Loucy (cell line): ENCODE measurements at regions not wholly inside any gene's neighbourhood (a gene's known extent, or its start where the extent isn't known, plus 50 kb on each side); places are given as distances from the start of the nearest gene placed in this dataset.

Experiments used
- H2AFZ ChIP-seq: fragments of 200-600 bp; sonication (generic); 2 replicates; pipeline ENCODE4 v1.6.0; 2016; ENCODE audit warnings: antibody characterized with exemption, mild to moderate bottlenecking, low read length, moderate library complexity
- H3F3A ChIP-seq: fragments of 200-600 bp; 2 replicates; pipeline ENCODE4 v1.6.0; 2016; ENCODE audit warnings: antibody characterized with exemption, low read depth, mild to moderate bottlenecking
- H3K27me3 ChIP-seq: fragments of 200-600 bp; sonication (generic); 2 replicates; pipeline ENCODE4 v1.6.1; 2014; ENCODE audit warnings: low read length, mild to moderate bottlenecking; ENCODE audit not compliant: insufficient read depth, poor library complexity, severe bottlenecking
- H3K36me3 ChIP-seq: fragments of 200-600 bp; sonication (generic); 2 replicates; pipeline ENCODE4 v1.6.1; 2016; ENCODE audit warnings: low read length; ENCODE audit not compliant: insufficient read depth
- H3K4me1 ChIP-seq: fragments of 200-600 bp; sonication (generic); 2 replicates; pipeline ENCODE4 v1.5.1; 2014; ENCODE audit warnings: low read length, mild to moderate bottlenecking; ENCODE audit not compliant: insufficient read depth, poor library complexity, severe bottlenecking
- H3K4me2 ChIP-seq: fragments of 200-600 bp; sonication (generic); 2 replicates; pipeline ENCODE4 v1.6.0; 2014; ENCODE audit warnings: antibody characterized with exemption, low read length, low read depth, mild to moderate bottlenecking; ENCODE audit not compliant: poor library complexity, severe bottlenecking
- H3K4me3 ChIP-seq: fragments of 200-600 bp; sonication (generic); 2 replicates; pipeline ENCODE4 v1.5.1; 2014; ENCODE audit warnings: low read length, mild to moderate bottlenecking, mixed read lengths; ENCODE audit not compliant: poor library complexity, severe bottlenecking
- H3K79me2 ChIP-seq: fragments of 200-600 bp; sonication (generic); 2 replicates; pipeline ENCODE4 v1.6.1; 2014; ENCODE audit warnings: low read length; ENCODE audit not compliant: insufficient read depth
- H3K9ac ChIP-seq: fragments of 200-600 bp; sonication (generic); 2 replicates; pipeline ENCODE4 v1.6.0; 2014; ENCODE audit warnings: mild to moderate bottlenecking, low read depth, low read length, moderate library complexity; ENCODE audit not compliant: poor library complexity, severe bottlenecking
- H3K9me2 ChIP-seq: fragments of 200-600 bp; sonication (generic); replicated peaks from 2 replicates; pipeline ENCODE4 v1.6.1; 2016; ENCODE audit warnings: low read depth, low read length, mixed read lengths
- H3K9me3 ChIP-seq: fragments of 200-600 bp; sonication (generic); 2 replicates; pipeline ENCODE4 v1.6.1; 2014; ENCODE audit warnings: mild to moderate bottlenecking, antibody characterized with exemption, low read length, low read depth; ENCODE audit not compliant: insufficient read depth
- H4K20me1 ChIP-seq: fragments of 200-600 bp; sonication (generic); 2 replicates; pipeline ENCODE4 v1.6.0; 2014; ENCODE audit warnings: antibody characterized with exemption, low read length, mild to moderate bottlenecking; ENCODE audit not compliant: insufficient read depth, poor library complexity, severe bottlenecking
- CTCF ChIP-seq: fragments of 200-600 bp; sonication (generic); conservative IDR thresholded peaks from 2 replicates; pipeline ENCODE4 v1.5.1; 2014; ENCODE audit warnings: mild to moderate bottlenecking, antibody characterized with exemption, low read length
- EZH2phosphoT487 ChIP-seq: fragments of 200-600 bp; IDR thresholded peaks from 2 replicates; pipeline ENCODE4 v1.6.1; 2018; ENCODE audit warnings: antibody characterized with exemption, mild to moderate bottlenecking, moderate library complexity, borderline replicate concordance

- Histone ChIP-seq H3K9me2 (no peaks in the 10 kb centered on the region), H2AFZ (no peak overlapping the region), H3K4me2 (no peak overlapping the region), H3K4me1 (no peaks in the 10 kb centered on the region), H3K79me2 (no peaks in the 10 kb centered on the region), H3K9me3 (no peaks in the 10 kb centered on the region), H3K27me3 (no peaks in the 10 kb centered on the region), H4K20me1 (no peaks in the 10 kb centered on the region), H3K4me3 (no peak overlapping the region), H3K36me3 (no peaks in the 10 kb centered on the region), H3F3A (no peaks in the 10 kb centered on the region), H3K9ac (no peak overlapping the region)
- TF ChIP-seq EZH2phosphoT487, result no peak
- TF ChIP-seq CTCF, result no peak
Measured at GRCh38 chr1:188497020-188497419, 1668.3 kb downstream of the PLA2G4A start.

GRCh38 chr1:188499690-188500089 is 1670.9 kb downstream of the PLA2G4A start:
- H3K9ac ChIP-seq, result no peak overlapping the region
- H3K9me3 ChIP-seq, result no peaks in the 10 kb centered on the region
- no peaks in the 10 kb centered on the region for H3K9me2 ChIP-seq
- no peaks in the 10 kb centered on the region for H3F3A ChIP-seq
- H4K20me1 ChIP-seq, result no peaks in the 10 kb centered on the region
- H3K4me2 ChIP-seq, result no peak overlapping the region
- H3K4me3 ChIP-seq, result no peak overlapping the region
- no peaks in the 10 kb centered on the region for H3K27me3 ChIP-seq
- H3K79me2 ChIP-seq, result no peaks in the 10 kb centered on the region
- no peaks in the 10 kb centered on the region for H3K4me1 ChIP-seq
- H3K36me3 ChIP-seq, result no peaks in the 10 kb centered on the region
- no peak overlapping the region for H2AFZ ChIP-seq
- TF ChIP-seq EZH2phosphoT487 (no peak), CTCF (no peak)

- no peak overlapping the region for H2AFZ ChIP-seq
- TF ChIP-seq EZH2phosphoT487 (no peak), CTCF (no peak)
- no peak overlapping the region for H3K9ac ChIP-seq
- no peaks in the 10 kb centered on the region for H4K20me1 ChIP-seq
- H3K4me2 ChIP-seq, result no peak overlapping the region
- no peaks in the 10 kb centered on the region for H3K36me3 ChIP-seq
- no peaks in the 10 kb centered on the region; the same call in 1 of the 2 replicates for H3K9me2 ChIP-seq
- H3K4me3 ChIP-seq, result no peak overlapping the region
- no peaks in the 10 kb centered on the region for H3F3A ChIP-seq
- no peaks in the 10 kb centered on the region for H3K9me3 ChIP-seq
- H3K27me3 ChIP-seq, result no peaks in the 10 kb centered on the region
- H3K4me1 ChIP-seq, result no peaks in the 10 kb centered on the region
- H3K79me2 ChIP-seq, result no peaks in the 10 kb centered on the region
Measured at GRCh38 chr1:188514917-188515316, 1686.2 kb downstream of the PLA2G4A start.
